Caco-2 (cell line): ENCODE measurements at regions not wholly inside any gene's neighbourhood (a gene's known extent, or its start where the extent isn't known, plus 50 kb on each side); places are given as distances from the start of the nearest gene placed in this dataset.

Source experiments
- BruUV-seq: library from RNA; stranded (reverse); fragments of 400-500 nt; replicated peaks from 2 replicates; lab custom pipeline; 2021; lab: Mats Ljungman, UMichigan
- CTCF ChIA-PET: fragments of 300-600 bp; sonication (Branson Sonifier 250); formaldehyde crosslinking; loops from one replicate; lab custom pipeline; 2022; ENCODE audit warnings: antibody characterized with exemption; lab: Charles Lee
- POLR2A ChIA-PET: fragments of 300-600 bp; sonication (Branson Sonifier 250); formaldehyde crosslinking; loops from one replicate; lab custom pipeline; 2022; ENCODE audit warnings: antibody characterized with exemption; lab: Charles Lee
- DNase-seq, 2 experiments: peaks; one replicate each; pipeline versions ENCODE4 v3.0.0 to v3.0.0-alpha.2; 2020 to 2022
- H3K27me3 ChIP-seq: replicated peaks from 2 replicates; pipeline ENCODE4 v1.6.0; 2011; ENCODE audit warnings: low read length; ENCODE audit not compliant: control insufficient read depth, insufficient read depth
- H3K36me3 ChIP-seq: 2 replicates; pipeline ENCODE4 v1.5.1; 2011; ENCODE audit warnings: low read length; ENCODE audit not compliant: control insufficient read depth, insufficient read depth
- H3K4me1 ChIP-seq: fragments of 250-450 bp; sonication (Bioruptor Pico); 2 replicates; pipeline ENCODE4 v1.5.1; 2020; ENCODE audit warnings: mild to moderate bottlenecking
- H3K4me3 ChIP-seq: 2 replicates; pipeline ENCODE4 v1.5.1; 2011; ENCODE audit warnings: low read depth, mild to moderate bottlenecking, control low read depth, low read length
- H3K9me3 ChIP-seq: fragments of 250-450 bp; sonication (Bioruptor Pico); 2 replicates; pipeline ENCODE4 v1.5.1; 2020; ENCODE audit warnings: mild to moderate bottlenecking, moderate library complexity
- H3K27ac Mint-ChIP-seq: one replicate; pipeline ENCODE4 v1.8.0; 2022; ENCODE audit warnings: mixed read lengths; ENCODE audit not compliant: unreplicated experiment
- H3K27me3 Mint-ChIP-seq: one replicate; pipeline ENCODE4 v1.8.0; 2022; ENCODE audit warnings: mixed read lengths; ENCODE audit not compliant: insufficient read depth, unreplicated experiment
- H3K36me3 Mint-ChIP-seq: one replicate; pipeline ENCODE4 v1.8.0; 2022; ENCODE audit warnings: mild to moderate bottlenecking, mixed read lengths; ENCODE audit not compliant: insufficient read depth, unreplicated experiment
- H3K4me1 Mint-ChIP-seq: one replicate; pipeline ENCODE4 v1.8.0; 2022; ENCODE audit warnings: low read depth, mixed read lengths; ENCODE audit not compliant: unreplicated experiment
- H3K4me3 Mint-ChIP-seq: one replicate; pipeline ENCODE4 v1.8.0; 2022; ENCODE audit warnings: mild to moderate bottlenecking, moderate library complexity, mixed read lengths; ENCODE audit not compliant: unreplicated experiment
- H3K9me3 Mint-ChIP-seq: one replicate; pipeline ENCODE4 v1.8.0; 2022; ENCODE audit warnings: mixed read lengths; ENCODE audit not compliant: unreplicated experiment
- intact Hi-C: fragments of 100-400 bp; cut with micrococcal nuclease; formaldehyde crosslinking; loops from one replicate; pipeline ENCODE4 v1.10.0; 2022; ENCODE audit not compliant: unreplicated experiment
- TF ChIP-seq, protein P1 (sequence below), 2 experiments: fragments of 200-600 bp in 1 of 2; IDR thresholded peaks; 1 replicate in 1 of 2; 2 replicates in 1 of 2; pipeline versions ENCODE4 v1.5.1 to v1.8.0; 2011 to 2022; ENCODE audit warnings: antibody characterized with exemption in 1 of 2, control low read depth in 1 of 2, inconsistent platforms in 1 of 2, low read depth in 1 of 2, low read length in 1 of 2, mild to moderate bottlenecking in 1 of 2, moderate library complexity in 1 of 2; ENCODE audit not compliant: insufficient read depth in 1 of 2, severe bottlenecking in 1 of 2, unreplicated experiment in 1 of 2

DNA sequence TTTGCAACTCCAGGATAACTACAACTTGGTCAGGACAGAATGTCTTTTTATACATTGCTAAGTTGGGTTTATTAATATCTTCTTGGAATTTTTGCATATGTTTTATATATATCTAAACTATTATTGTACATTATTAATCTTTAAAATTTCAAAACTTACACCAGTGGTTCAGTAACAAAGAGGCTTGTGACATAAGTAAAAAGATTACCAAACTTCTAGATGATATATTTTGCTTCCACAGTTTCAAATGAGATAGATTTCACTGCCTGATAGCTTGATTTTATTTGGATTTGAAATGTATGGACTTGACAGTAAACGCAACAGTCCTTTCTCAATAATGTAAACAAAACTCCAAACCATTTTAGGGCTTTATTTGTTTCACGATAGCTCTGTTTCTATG, 701.2 kb upstream of the IGFBP3 start:
- Histone ChIP-seq H3K9me3 (no peaks in the 10 kb centered on the region), H3K4me1 (no peaks in the 10 kb centered on the region), H3K27me3 (no peaks in the 10 kb centered on the region), H3K36me3 (no peaks in the 10 kb centered on the region), H3K4me3 (no peak overlapping the region)
- Mint-ChIP-seq H3K27ac (no peak overlapping the region), H3K4me1 (no peaks in the 10 kb centered on the region), H3K36me3 (no peaks in the 10 kb centered on the region), H3K4me3 (no peak overlapping the region), H3K9me3 (no peaks in the 10 kb centered on the region), H3K27me3 (peaks cover 3% of the 10 kb centered on the region)
- CTCF ChIA-PET = no interaction called here
- intact Hi-C loops = no loop called here
- BruUV-seq = no TSS peak
- TF ChIP-seq, protein P1, sequence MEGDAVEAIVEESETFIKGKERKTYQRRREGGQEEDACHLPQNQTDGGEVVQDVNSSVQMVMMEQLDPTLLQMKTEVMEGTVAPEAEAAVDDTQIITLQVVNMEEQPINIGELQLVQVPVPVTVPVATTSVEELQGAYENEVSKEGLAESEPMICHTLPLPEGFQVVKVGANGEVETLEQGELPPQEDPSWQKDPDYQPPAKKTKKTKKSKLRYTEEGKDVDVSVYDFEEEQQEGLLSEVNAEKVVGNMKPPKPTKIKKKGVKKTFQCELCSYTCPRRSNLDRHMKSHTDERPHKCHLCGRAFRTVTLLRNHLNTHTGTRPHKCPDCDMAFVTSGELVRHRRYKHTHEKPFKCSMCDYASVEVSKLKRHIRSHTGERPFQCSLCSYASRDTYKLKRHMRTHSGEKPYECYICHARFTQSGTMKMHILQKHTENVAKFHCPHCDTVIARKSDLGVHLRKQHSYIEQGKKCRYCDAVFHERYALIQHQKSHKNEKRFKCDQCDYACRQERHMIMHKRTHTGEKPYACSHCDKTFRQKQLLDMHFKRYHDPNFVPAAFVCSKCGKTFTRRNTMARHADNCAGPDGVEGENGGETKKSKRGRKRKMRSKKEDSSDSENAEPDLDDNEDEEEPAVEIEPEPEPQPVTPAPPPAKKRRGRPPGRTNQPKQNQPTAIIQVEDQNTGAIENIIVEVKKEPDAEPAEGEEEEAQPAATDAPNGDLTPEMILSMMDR (IDR thresholded peaks at IDR 0.05; ENCODE audit: insufficient read depth in 1 of 2, low read depth in 1 of 2, low read length in 1 of 2, severe bottlenecking in 1 of 2, unreplicated experiment in 1 of 2) = no peak
- POLR2A ChIA-PET = no interaction called here
- no peak for DNase-seq

- no peaks in the 10 kb centered on the region for H3K36me3 Mint-ChIP-seq
- CTCF ChIA-PET = no interaction called here
- H3K4me1 ChIP-seq = no peaks in the 10 kb centered on the region
- no peaks in the 10 kb centered on the region for H3K9me3 ChIP-seq
- H3K36me3 ChIP-seq = no peaks in the 10 kb centered on the region
- BruUV-seq = no TSS peak
- H3K27ac Mint-ChIP-seq = no peak overlapping the region
- no peaks in the 10 kb centered on the region for H3K27me3 ChIP-seq
- H3K4me1 Mint-ChIP-seq = no peaks in the 10 kb centered on the region
- no peak for DNase-seq
- H3K4me3 Mint-ChIP-seq = no peak overlapping the region
- POLR2A ChIA-PET = no interaction called here
- H3K9me3 Mint-ChIP-seq = no peaks in the 10 kb centered on the region
- H3K4me3 ChIP-seq = no peak overlapping the region
- H3K27me3 Mint-ChIP-seq = no peaks in the 10 kb centered on the region
- TF ChIP-seq, protein P1 (IDR thresholded peaks at IDR 0.05; ENCODE audit: insufficient read depth in 1 of 2, low read depth in 1 of 2, low read length in 1 of 2, severe bottlenecking in 1 of 2, unreplicated experiment in 1 of 2) = no peak
- intact Hi-C loops = no loop called here
Measured at GRCh38 chr7:46619723-46620310, 698.7 kb upstream of the IGFBP3 start.

- no peak overlapping the region for H3K4me3 ChIP-seq
- H3K9me3 Mint-ChIP-seq = no peaks in the 10 kb centered on the region
- H3K36me3 Mint-ChIP-seq = no peaks in the 10 kb centered on the region
- no peaks in the 10 kb centered on the region for H3K27me3 ChIP-seq
- no peak overlapping the region for H3K4me3 Mint-ChIP-seq
- ChIA-PET POLR2A (no interaction called here), CTCF (no interaction called here)
- BruUV-seq = no TSS peak
- no peak overlapping the region for H3K27ac Mint-ChIP-seq
- H3K9me3 ChIP-seq = no peaks in the 10 kb centered on the region
- TF ChIP-seq, protein P1 (IDR thresholded peaks at IDR 0.05; ENCODE audit: insufficient read depth in 1 of 2, low read depth in 1 of 2, low read length in 1 of 2, severe bottlenecking in 1 of 2, unreplicated experiment in 1 of 2) = no peak
- H3K4me1 ChIP-seq = no peaks in the 10 kb centered on the region
- DNase-seq = no peak
- H3K4me1 Mint-ChIP-seq = no peaks in the 10 kb centered on the region
- intact Hi-C loops = no loop called here
- H3K36me3 ChIP-seq = no peaks in the 10 kb centered on the region
- no peaks in the 10 kb centered on the region for H3K27me3 Mint-ChIP-seq
Measured at GRCh38 chr7:46616636-46617035, 695.6 kb upstream of the IGFBP3 start.
